Neural progenitor cell (in vitro differentiated cells): ENCODE measurements at regions not wholly inside any gene's neighbourhood (a gene's known extent, or its start where the extent isn't known, plus 50 kb on each side); places are given as distances from the start of the nearest gene placed in this dataset.

ENCODE experiments used
- DNase-seq: peaks from one replicate; pipeline ENCODE4 v3.0.0-alpha.2; 2016; ENCODE audit warnings: low spot score
- H2AFZ ChIP-seq: fragments of 200-600 bp; sonication (generic); replicated peaks from 2 replicates; pipeline ENCODE4 v1.6.1; 2016; ENCODE audit warnings: antibody characterized with exemption
- H3F3A ChIP-seq: fragments of 200-600 bp; sonication (generic); 2 replicates; pipeline ENCODE4 v1.6.1; 2016; ENCODE audit warnings: antibody characterized with exemption, low read depth
- H3K27ac ChIP-seq: fragments of 200-600 bp; sonication (generic); 2 replicates; pipeline ENCODE4 v1.5.1; 2016; ENCODE audit warnings: mild to moderate bottlenecking
- H3K27me3 ChIP-seq: fragments of 200-600 bp; sonication (generic); 2 replicates; pipeline ENCODE4 v1.6.1; 2016; ENCODE audit warnings: mild to moderate bottlenecking, moderate library complexity
- H3K36me3 ChIP-seq: fragments of 200-600 bp; sonication (generic); 2 replicates; pipeline ENCODE4 v1.5.1; 2016
- H3K4me1 ChIP-seq: fragments of 200-600 bp; sonication (generic); 2 replicates; pipeline ENCODE4 v1.6.1; 2016; ENCODE audit warnings: mixed run types
- H3K4me2 ChIP-seq: fragments of 200-600 bp; sonication (generic); 2 replicates; pipeline ENCODE4 v1.6.1; 2016
- H3K4me3 ChIP-seq: fragments of 200-600 bp; sonication (generic); 2 replicates; pipeline ENCODE4 v1.5.1; 2016
- H3K79me2 ChIP-seq: fragments of 200-600 bp; sonication (generic); 2 replicates; pipeline ENCODE4 v1.6.1; 2016; ENCODE audit warnings: low read depth
- H3K9ac ChIP-seq: fragments of 200-600 bp; sonication (generic); 2 replicates; pipeline ENCODE4 v1.6.1; 2016
- H3K9me3 ChIP-seq: fragments of 200-600 bp; sonication (generic); 2 replicates; pipeline ENCODE4 v1.5.1; 2016; ENCODE audit warnings: low read depth
- H4K20me1 ChIP-seq: fragments of 200-600 bp; sonication (generic); 2 replicates; pipeline ENCODE4 v1.6.1; 2016; ENCODE audit warnings: low read depth
- H3K27ac Mint-ChIP-seq: 3 replicates; pipeline ENCODE4 v1.8.0; 2021; ENCODE audit warnings: mixed read lengths
- H3K27me3 Mint-ChIP-seq: 2 replicates; pipeline ENCODE4 v1.8.0; 2022; ENCODE audit warnings: low read depth, mild to moderate bottlenecking, inconsistent platforms, moderate library complexity, mixed read lengths; ENCODE audit not compliant: insufficient read depth
- H3K36me3 Mint-ChIP-seq: 3 replicates; pipeline ENCODE4 v1.8.0; 2021; ENCODE audit warnings: mixed read lengths
- H3K4me1 Mint-ChIP-seq: 3 replicates; pipeline ENCODE4 v1.8.0; 2021; ENCODE audit warnings: mixed read lengths
- H3K4me3 Mint-ChIP-seq: 3 replicates; pipeline ENCODE4 v1.8.0; 2021; ENCODE audit warnings: mild to moderate bottlenecking, moderate library complexity, mixed read lengths
- H3K9me3 Mint-ChIP-seq: 3 replicates; pipeline ENCODE4 v1.8.0; 2020; ENCODE audit warnings: mixed read lengths
- EZH2 ChIP-seq: fragments of 200-600 bp; sonication (generic); IDR thresholded peaks from 2 replicates; pipeline ENCODE4 v1.6.1; 2017; ENCODE audit warnings: antibody characterized with exemption, mild to moderate bottlenecking, moderate library complexity
- EZH2phosphoT487 ChIP-seq: fragments of 200-600 bp; sonication (generic); IDR thresholded peaks from 2 replicates; pipeline ENCODE4 v1.6.1; 2017; ENCODE audit warnings: antibody characterized with exemption
- TF ChIP-seq, protein P1 (sequence below): fragments of 200-600 bp; sonication (generic); IDR thresholded peaks from 2 replicates; pipeline ENCODE4 v1.5.1; 2017; ENCODE audit warnings: antibody characterized with exemption, mild to moderate bottlenecking

DNA sequence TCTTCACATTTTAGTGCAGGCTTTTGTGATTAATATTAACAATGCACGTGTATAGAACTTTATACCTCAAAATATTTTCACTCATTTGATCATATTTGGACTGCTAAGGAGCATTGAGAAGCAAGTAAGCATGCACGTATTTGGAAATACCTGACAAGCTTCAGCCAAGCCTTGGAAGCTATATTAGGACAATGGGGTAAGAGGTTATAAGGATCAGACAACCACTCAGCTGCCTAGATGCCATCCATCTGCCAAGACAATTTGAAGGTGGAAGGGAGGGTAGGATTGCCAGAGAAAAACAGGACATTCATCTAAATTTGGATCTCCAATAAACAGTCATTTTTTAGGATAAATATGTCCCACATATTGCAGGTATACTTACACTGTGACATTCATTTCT is 394.9 kb upstream of the CFAP20DC start:
- peaks cover 40% of the 10 kb centered on the region for H3K27me3 ChIP-seq
- H3K27ac Mint-ChIP-seq, result no peak overlapping the region
- no peaks in the 10 kb centered on the region for H3K9me3 Mint-ChIP-seq
- no peak overlapping the region for H3K9ac ChIP-seq
- H3K27me3 Mint-ChIP-seq, result no peaks in the 10 kb centered on the region
- H3K27ac ChIP-seq, result no peak overlapping the region
- H3K9me3 ChIP-seq, result no peaks in the 10 kb centered on the region
- DNase-seq, result no peak
- peaks cover 7% of the 10 kb centered on the region for H3F3A ChIP-seq
- no peaks in the 10 kb centered on the region for H3K36me3 Mint-ChIP-seq
- H3K4me1 Mint-ChIP-seq, result peaks cover 11% of the 10 kb centered on the region
- H3K4me1 ChIP-seq, result peaks cover 17% of the 10 kb centered on the region
- H3K36me3 ChIP-seq, result no peaks in the 10 kb centered on the region
- H3K4me3 Mint-ChIP-seq, result no peak overlapping the region
- no peak overlapping the region for H2AFZ ChIP-seq
- no peaks in the 10 kb centered on the region for H3K79me2 ChIP-seq
- no peak overlapping the region for H3K4me2 ChIP-seq
- no peak overlapping the region for H3K4me3 ChIP-seq
- TF ChIP-seq, protein P1, sequence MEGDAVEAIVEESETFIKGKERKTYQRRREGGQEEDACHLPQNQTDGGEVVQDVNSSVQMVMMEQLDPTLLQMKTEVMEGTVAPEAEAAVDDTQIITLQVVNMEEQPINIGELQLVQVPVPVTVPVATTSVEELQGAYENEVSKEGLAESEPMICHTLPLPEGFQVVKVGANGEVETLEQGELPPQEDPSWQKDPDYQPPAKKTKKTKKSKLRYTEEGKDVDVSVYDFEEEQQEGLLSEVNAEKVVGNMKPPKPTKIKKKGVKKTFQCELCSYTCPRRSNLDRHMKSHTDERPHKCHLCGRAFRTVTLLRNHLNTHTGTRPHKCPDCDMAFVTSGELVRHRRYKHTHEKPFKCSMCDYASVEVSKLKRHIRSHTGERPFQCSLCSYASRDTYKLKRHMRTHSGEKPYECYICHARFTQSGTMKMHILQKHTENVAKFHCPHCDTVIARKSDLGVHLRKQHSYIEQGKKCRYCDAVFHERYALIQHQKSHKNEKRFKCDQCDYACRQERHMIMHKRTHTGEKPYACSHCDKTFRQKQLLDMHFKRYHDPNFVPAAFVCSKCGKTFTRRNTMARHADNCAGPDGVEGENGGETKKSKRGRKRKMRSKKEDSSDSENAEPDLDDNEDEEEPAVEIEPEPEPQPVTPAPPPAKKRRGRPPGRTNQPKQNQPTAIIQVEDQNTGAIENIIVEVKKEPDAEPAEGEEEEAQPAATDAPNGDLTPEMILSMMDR, result no peak
- TF ChIP-seq EZH2phosphoT487 (no peak), EZH2 (no peak)
- no peaks in the 10 kb centered on the region for H4K20me1 ChIP-seq

DNA sequence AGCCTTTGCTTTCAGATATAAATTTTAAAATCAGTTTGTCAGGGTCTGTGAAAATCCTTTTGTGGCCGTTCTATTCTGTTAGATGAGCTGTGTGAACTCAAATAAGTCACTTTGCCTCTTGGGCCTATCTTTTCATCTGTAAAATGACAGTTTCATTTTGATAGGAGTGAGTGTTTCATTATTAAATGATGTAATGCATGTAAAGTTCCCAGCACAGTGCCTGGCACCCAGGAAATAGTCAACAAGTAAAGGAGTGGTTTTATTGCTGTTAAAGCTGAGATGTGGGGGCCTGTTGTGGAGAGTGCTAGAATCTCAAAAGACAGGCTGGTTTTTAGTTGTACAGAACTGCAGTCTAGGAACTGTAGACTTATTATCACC is 394.5 kb upstream of the CFAP20DC start:
- Histone ChIP-seq H3K27me3 (peaks cover 44% of the 10 kb centered on the region), H3K36me3 (no peaks in the 10 kb centered on the region), H4K20me1 (no peaks in the 10 kb centered on the region), H3K4me3 (no peak overlapping the region), H3K4me2 (no peak overlapping the region), H2AFZ (no peak overlapping the region), H3F3A (peaks cover 7% of the 10 kb centered on the region), H3K9ac (no peak overlapping the region), H3K79me2 (no peaks in the 10 kb centered on the region), H3K4me1 (peaks cover 17% of the 10 kb centered on the region), H3K27ac (no peak overlapping the region), H3K9me3 (no peaks in the 10 kb centered on the region)
- Mint-ChIP-seq H3K9me3 (no peaks in the 10 kb centered on the region), H3K27ac (no peak overlapping the region), H3K4me3 (no peak overlapping the region), H3K27me3 (no peaks in the 10 kb centered on the region), H3K4me1 (peaks cover 11% of the 10 kb centered on the region), H3K36me3 (no peaks in the 10 kb centered on the region)
- DNase-seq, result no peak
- no peak for TF ChIP-seq EZH2
- TF ChIP-seq, protein P1, result no peak
- no peak for TF ChIP-seq EZH2phosphoT487

DNA sequence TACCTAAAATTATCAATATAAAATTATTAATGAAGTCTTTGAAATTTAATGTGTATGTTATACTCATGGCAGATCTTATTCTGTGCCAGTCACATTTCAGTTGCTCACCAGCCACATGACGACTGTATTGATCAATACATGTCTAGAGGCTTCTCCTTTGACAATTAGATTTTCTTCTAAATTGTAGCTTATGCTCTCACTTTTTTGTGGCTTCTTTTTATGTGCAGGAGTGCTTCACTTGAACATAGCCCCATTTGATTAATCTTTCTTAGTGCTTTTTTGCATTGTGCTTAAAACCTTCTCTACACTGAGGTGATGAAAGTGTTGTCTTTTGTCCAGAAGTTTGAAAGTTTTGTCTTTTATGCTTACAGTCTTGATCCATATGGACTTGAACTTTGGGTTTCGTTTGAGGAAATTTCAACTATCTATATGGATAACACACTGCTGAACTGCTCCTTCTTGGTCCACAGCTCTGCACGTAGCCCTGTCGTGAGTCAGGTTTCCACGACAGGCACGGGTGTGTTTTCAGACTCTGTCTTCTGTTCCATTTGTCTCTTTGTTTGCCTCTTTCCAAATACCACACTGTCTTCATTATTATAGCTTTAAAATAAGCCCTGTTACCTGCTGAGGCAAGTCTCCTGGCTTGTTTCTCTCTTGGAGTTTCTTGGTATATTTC is 393.9 kb upstream of the CFAP20DC start:
- Histone ChIP-seq H3K4me1 (peaks cover 17% of the 10 kb centered on the region), H3F3A (peaks cover 7% of the 10 kb centered on the region), H3K9ac (no peak overlapping the region), H3K79me2 (no peaks in the 10 kb centered on the region), H3K27ac (no peak overlapping the region), H2AFZ (no peak overlapping the region), H4K20me1 (no peaks in the 10 kb centered on the region), H3K9me3 (no peaks in the 10 kb centered on the region), H3K27me3 (peaks cover 50% of the 10 kb centered on the region), H3K4me3 (no peak overlapping the region), H3K36me3 (no peaks in the 10 kb centered on the region), H3K4me2 (no peak overlapping the region)
- Mint-ChIP-seq H3K36me3 (no peaks in the 10 kb centered on the region), H3K9me3 (no peaks in the 10 kb centered on the region), H3K27ac (no peak overlapping the region), H3K4me3 (no peak overlapping the region), H3K27me3 (no peaks in the 10 kb centered on the region), H3K4me1 (peaks cover 11% of the 10 kb centered on the region)
- DNase-seq, result no peak
- TF ChIP-seq, protein P1, result no peak
- TF ChIP-seq EZH2 (no peak), EZH2phosphoT487 (no peak)
